HepG2 (cell line): ENCODE measurements at regions not wholly inside any gene's neighbourhood (a gene's known extent, or its start where the extent isn't known, plus 50 kb on each side); places are given as distances from the start of the nearest gene placed in this dataset.

Source experiments
- ESRRA ChIP-seq: sonication (generic); formaldehyde crosslinking; IDR thresholded peaks from 2 replicates; pipeline ENCODE4 v1.5.1; 2020; ENCODE audit warnings: mild to moderate bottlenecking, low read depth, missing genetic modification reagents
- MIER3 ChIP-seq: IDR thresholded peaks from 2 replicates; pipeline ENCODE4 v1.6.1; 2016; ENCODE audit warnings: missing compliant biosample characterization, borderline replicate concordance
- MTERF4 ChIP-seq: sonication (generic); formaldehyde crosslinking; IDR thresholded peaks from 2 replicates; pipeline ENCODE4 v1.8.0; 2023; ENCODE audit warnings: mild to moderate bottlenecking, missing genetic modification reagents
- NCOA1 ChIP-seq: sonication (generic); formaldehyde crosslinking; IDR thresholded peaks from 2 replicates; pipeline ENCODE4 v1.9.0; 2021; ENCODE audit warnings: missing genetic modification reagents
- PBX3 ChIP-seq: sonication (generic); formaldehyde crosslinking; IDR thresholded peaks from 2 replicates; pipeline ENCODE4 v1.8.1; 2023; ENCODE audit warnings: missing genetic modification reagents, inconsistent platforms, borderline replicate concordance
- PHF20 ChIP-seq: sonication (generic); formaldehyde crosslinking; IDR thresholded peaks from 2 replicates; pipeline ENCODE4 v1.5.0; 2020; ENCODE audit warnings: mild to moderate bottlenecking, missing genetic modification reagents
- POLR2A ChIP-seq, 2 experiments: IDR thresholded peaks; 2 replicates each; pipeline ENCODE4 v1.6.1; 2011; ENCODE audit warnings: low read depth in 2 of 2, low read length in 2 of 2, mild to moderate bottlenecking in 1 of 2, moderate library complexity in 1 of 2; ENCODE audit not compliant: insufficient read depth in 1 of 2
- POLR2AphosphoS5 ChIP-seq: IDR thresholded peaks from 2 replicates; pipeline ENCODE4 v1.6.1; 2012; ENCODE audit warnings: low read depth, low read length
- RAD21 ChIP-seq: fragments of 450-650 bp; formaldehyde crosslinking; IDR thresholded peaks from 2 replicates; pipeline ENCODE4 v1.5.0; 2020; ENCODE audit warnings: mild to moderate bottlenecking
- SMAD3 ChIP-seq: sonication (generic); formaldehyde crosslinking; IDR thresholded peaks from 2 replicates; pipeline ENCODE4 v1.4.0; 2020; ENCODE audit warnings: missing genetic modification reagents
- SOX6 ChIP-seq, 2 experiments: fragments of 450-650 bp in 1 of 2; sonication (generic) in 1 of 2; formaldehyde crosslinking in 1 of 2; IDR thresholded peaks; 2 replicates each; pipeline versions ENCODE4 v1.4.0 to v1.6.1; 2017 to 2020; ENCODE audit warnings: antibody characterized with exemption in 1 of 2, mild to moderate bottlenecking in 1 of 2, missing genetic modification reagents in 1 of 2
- ZC3H13 ChIP-seq: sonication (generic); formaldehyde crosslinking; IDR thresholded peaks from 2 replicates; pipeline ENCODE4 v1.8.1; 2023; ENCODE audit warnings: mild to moderate bottlenecking, missing genetic modification reagents, moderate library complexity
- ZNF460 ChIP-seq: sonication (generic); formaldehyde crosslinking; IDR thresholded peaks from 2 replicates; pipeline ENCODE4 v1.5.1; 2020; ENCODE audit warnings: missing genetic modification reagents, mild to moderate bottlenecking, borderline replicate concordance
- ZNF639 ChIP-seq: conservative IDR thresholded peaks from 2 replicates; pipeline ENCODE4 v1.6.1; 2018; ENCODE audit warnings: missing genetic modification reagents

GRCh38 chr18:76545433-76546087 lies 50.5 kb upstream of the ZNF516 start:
- TF ChIP-seq MTERF4 (CRISPR knock-in tag): no peak
- TF ChIP-seq ZC3H13 (CRISPR knock-in tag): no peak
- TF ChIP-seq SMAD3 (CRISPR knock-in tag): no peak
- TF ChIP-seq RAD21: no peak
- TF ChIP-seq PBX3 (CRISPR knock-in tag): no peak
- TF ChIP-seq PHF20: no peak
- no peak for TF ChIP-seq NCOA1
- no peak for TF ChIP-seq MIER3 (CRISPR knock-in tag)
- no peak for TF ChIP-seq ZNF639 (CRISPR knock-in tag)
- TF ChIP-seq POLR2A (IDR thresholded peaks at IDR 0.05; ENCODE audit: insufficient read depth in 1 of 2, low read depth in 2 of 2, low read length in 2 of 2): no peak
- no peak for TF ChIP-seq ZNF460 (CRISPR knock-in tag)
- TF ChIP-seq POLR2AphosphoS5: no peak
- no peak for TF ChIP-seq ESRRA
- no peak for TF ChIP-seq SOX6 (IDR thresholded peaks at IDR 0.05)
- no peak for TF ChIP-seq SOX6 (CRISPR knock-in tag; IDR thresholded peaks at IDR 0.05)
